22Rv1 (cell line): ENCODE measurements at regions not wholly inside any gene's neighbourhood (a gene's known extent, or its start where the extent isn't known, plus 50 kb on each side); places are given as distances from the start of the nearest gene placed in this dataset.

ENCODE experiments used
- ZFX ChIP-seq: fragments of 450-650 bp; IDR thresholded peaks from 2 replicates; pipeline ENCODE4 v1.6.1; 2017; ENCODE audit warnings: antibody characterized with exemption, borderline replicate concordance
- TF ChIP-seq, protein P1 (sequence below): fragments of 450-650 bp; IDR thresholded peaks from 2 replicates; pipeline ENCODE4 v1.5.1; 2017; ENCODE audit warnings: mild to moderate bottlenecking

DNA sequence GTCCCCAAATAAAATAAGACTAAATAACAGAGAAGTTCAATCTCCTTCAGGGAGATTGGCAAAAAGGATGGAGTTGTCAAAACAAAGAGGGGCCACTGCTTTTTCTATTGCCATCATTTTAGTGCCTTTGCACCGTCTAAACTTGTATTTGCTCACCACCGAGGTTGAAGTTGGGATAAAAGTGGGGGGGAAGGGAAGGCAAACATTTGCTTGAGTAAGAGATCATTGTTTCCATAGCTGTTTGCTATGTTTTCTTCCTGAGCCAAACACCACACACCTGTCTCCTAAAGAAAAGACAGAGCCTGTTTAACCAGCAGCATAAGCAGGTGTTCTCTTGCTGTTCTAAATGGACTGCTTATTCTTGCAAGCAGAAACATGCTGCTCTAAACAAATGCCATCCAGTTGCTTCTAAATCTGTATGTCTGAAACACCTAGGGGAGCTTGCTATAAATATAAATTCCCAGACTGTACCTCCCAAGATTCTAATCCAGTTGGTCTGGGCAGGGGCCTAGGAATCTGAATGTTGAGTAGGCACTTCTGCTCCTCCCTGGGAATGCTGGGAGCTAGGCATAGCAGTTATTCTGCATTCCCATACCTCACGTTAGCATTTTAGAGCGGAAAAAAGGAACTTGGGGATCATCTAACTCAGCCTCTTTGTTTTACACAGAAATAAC, 179.4 kb upstream of the ARL4C start:
- TF ChIP-seq, protein P1, sequence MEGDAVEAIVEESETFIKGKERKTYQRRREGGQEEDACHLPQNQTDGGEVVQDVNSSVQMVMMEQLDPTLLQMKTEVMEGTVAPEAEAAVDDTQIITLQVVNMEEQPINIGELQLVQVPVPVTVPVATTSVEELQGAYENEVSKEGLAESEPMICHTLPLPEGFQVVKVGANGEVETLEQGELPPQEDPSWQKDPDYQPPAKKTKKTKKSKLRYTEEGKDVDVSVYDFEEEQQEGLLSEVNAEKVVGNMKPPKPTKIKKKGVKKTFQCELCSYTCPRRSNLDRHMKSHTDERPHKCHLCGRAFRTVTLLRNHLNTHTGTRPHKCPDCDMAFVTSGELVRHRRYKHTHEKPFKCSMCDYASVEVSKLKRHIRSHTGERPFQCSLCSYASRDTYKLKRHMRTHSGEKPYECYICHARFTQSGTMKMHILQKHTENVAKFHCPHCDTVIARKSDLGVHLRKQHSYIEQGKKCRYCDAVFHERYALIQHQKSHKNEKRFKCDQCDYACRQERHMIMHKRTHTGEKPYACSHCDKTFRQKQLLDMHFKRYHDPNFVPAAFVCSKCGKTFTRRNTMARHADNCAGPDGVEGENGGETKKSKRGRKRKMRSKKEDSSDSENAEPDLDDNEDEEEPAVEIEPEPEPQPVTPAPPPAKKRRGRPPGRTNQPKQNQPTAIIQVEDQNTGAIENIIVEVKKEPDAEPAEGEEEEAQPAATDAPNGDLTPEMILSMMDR = no peak
- TF ChIP-seq ZFX = no peak
